ENCODE measurements at regions not wholly inside any gene's neighbourhood (a gene's known extent, or its start where the extent isn't known, plus 50 kb on each side); places are given as distances from the start of the nearest gene placed in this dataset.

DNA sequence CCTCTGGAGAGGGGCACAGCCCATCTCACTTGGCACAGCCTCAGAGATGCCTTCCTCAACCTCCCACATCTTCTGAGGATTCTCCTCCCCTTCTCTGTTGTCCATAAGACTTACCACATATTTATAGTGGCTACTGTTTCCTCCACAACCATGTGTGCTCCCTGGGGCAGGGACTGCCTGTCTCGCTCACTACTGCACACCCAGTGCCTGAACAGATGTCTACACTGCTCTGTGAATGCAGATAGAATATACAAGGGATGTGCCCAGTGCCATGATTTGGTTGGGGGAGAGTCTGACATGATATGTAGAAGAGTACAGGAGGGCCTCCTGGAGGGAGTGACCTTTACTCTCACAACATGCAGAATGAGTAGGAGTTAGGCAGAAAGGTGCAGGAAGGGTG, 67.3 kb upstream of the ANO1 start:
- TF ChIP-seq, protein P1, sequence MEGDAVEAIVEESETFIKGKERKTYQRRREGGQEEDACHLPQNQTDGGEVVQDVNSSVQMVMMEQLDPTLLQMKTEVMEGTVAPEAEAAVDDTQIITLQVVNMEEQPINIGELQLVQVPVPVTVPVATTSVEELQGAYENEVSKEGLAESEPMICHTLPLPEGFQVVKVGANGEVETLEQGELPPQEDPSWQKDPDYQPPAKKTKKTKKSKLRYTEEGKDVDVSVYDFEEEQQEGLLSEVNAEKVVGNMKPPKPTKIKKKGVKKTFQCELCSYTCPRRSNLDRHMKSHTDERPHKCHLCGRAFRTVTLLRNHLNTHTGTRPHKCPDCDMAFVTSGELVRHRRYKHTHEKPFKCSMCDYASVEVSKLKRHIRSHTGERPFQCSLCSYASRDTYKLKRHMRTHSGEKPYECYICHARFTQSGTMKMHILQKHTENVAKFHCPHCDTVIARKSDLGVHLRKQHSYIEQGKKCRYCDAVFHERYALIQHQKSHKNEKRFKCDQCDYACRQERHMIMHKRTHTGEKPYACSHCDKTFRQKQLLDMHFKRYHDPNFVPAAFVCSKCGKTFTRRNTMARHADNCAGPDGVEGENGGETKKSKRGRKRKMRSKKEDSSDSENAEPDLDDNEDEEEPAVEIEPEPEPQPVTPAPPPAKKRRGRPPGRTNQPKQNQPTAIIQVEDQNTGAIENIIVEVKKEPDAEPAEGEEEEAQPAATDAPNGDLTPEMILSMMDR (conservative IDR thresholded peaks at IDR 0.05; ENCODE audit: low read depth, low read length) = no peak
- no peak for TF ChIP-seq EZH2 (IDR thresholded peaks at IDR 0.05; ENCODE audit: borderline replicate concordance, low read depth, low read length, poor library complexity, severe bottlenecking)

Data from A673 (cell line).